ENCODE measurements at regions not wholly inside any gene's neighbourhood (a gene's known extent, or its start where the extent isn't known, plus 50 kb on each side); places are given as distances from the start of the nearest gene placed in this dataset. TPM values are rescaled to one million over a fixed set of nuclear protein-coding genes. Genes with fewer than 3 reads are reported as not detected.

GRCh38 chr6:154945271-154945890 is 49.7 kb upstream of the TIAM2 start:
- ATAC-seq (no peak), FAIRE-seq (no peak), DNase-seq (ENCODE audit: extremely low read depth in 1 of 4, low spot score in 3 of 4) (no peak)
- H3K36me3 ChIP-seq (ENCODE audit: control insufficient read depth, insufficient read depth, low read length) = no peaks in the 10 kb centered on the region
- no peaks in the 10 kb centered on the region for H3K27me3 ChIP-seq (ENCODE audit: control insufficient read depth in 2 of 2, insufficient read depth in 2 of 2, low read length in 2 of 2)
- H3K27ac ChIP-seq (ENCODE audit: extremely low read depth, low read depth, low read length) = no peak overlapping the region
- no TSS peak for BruUV-seq (replicated peaks)
- no peak overlapping the region for H3K4me2 ChIP-seq (ENCODE audit: insufficient read depth, low read length)
- ChIA-PET POLR2A (no interaction called here), CTCF (ENCODE audit: low intra/inter-chr PET ratio) (no interaction called here)
- H3K9me3 ChIP-seq (replicated peaks; ENCODE audit: control insufficient read depth, insufficient read depth, low read depth, low read length) = no peaks in the 10 kb centered on the region
- H3K9me1 ChIP-seq (ENCODE audit: control insufficient read depth, insufficient read depth, low read length) = no peaks in the 10 kb centered on the region
- H4K20me1 ChIP-seq (replicated peaks; ENCODE audit: control insufficient read depth, insufficient read depth, low read length) = no peaks in the 10 kb centered on the region
- no peaks in the 10 kb centered on the region for H3K79me2 ChIP-seq (ENCODE audit: control insufficient read depth, insufficient read depth, low read length)
- H2AFZ ChIP-seq (ENCODE audit: low read depth, low read length) = no peak overlapping the region
- in situ Hi-C loops (cut with MboI) (no loop called here), intact Hi-C loops (cut with micrococcal nuclease) (no loop called here)
- TF ChIP-seq SMAD3 (CRISPR knock-in tag; conservative IDR thresholded peaks at IDR 0.05) = no peak
- TF ChIP-seq ZNF586 (CRISPR knock-in tag; conservative IDR thresholded peaks at IDR 0.05) = no peak
- no peak for TF ChIP-seq DNMT1 (IDR thresholded peaks at IDR 0.05)
- no peak for TF ChIP-seq HMGN3 (IDR thresholded peaks at IDR 0.05; ENCODE audit: borderline replicate concordance, extremely low read depth, insufficient read length, low read depth, low read length)
- H3K4me1 ChIP-seq (replicated peaks in 1 of 2; ENCODE audit: control insufficient read depth in 2 of 2, insufficient read depth in 2 of 2, low read length in 2 of 2) = no peaks in the 10 kb centered on the region
- 52% methylated on average over 11 of the region's 11 CpGs for WGBS (ENCODE audit: insufficient coverage, low coverage, missing lambda C conversion rate)
- H3K9ac ChIP-seq (ENCODE audit: insufficient read depth in 1 of 2, low read depth in 2 of 2, low read length in 2 of 2) = no peak overlapping the region; a peak in 1 of 4 replicates
- no peak overlapping the region for H3K4me3 ChIP-seq

Small RNA genes in the stretch of these regions (small RNA-seq; reads per million reads assigned to genes)
- not detected for gene RF00096

Measured in K562 (cell line).